GM12874 (cell line): ENCODE measurements at regions not wholly inside any gene's neighbourhood (a gene's known extent, or its start where the extent isn't known, plus 50 kb on each side); places are given as distances from the start of the nearest gene placed in this dataset.
A peak's percentile ranks its signal among the peaks of the same experiment; 100 is the strongest.

Source experiments
- TF ChIP-seq, protein P1 (sequence below): IDR thresholded peaks from 2 replicates; pipeline ENCODE4 v1.5.1; 2011; ENCODE audit warnings: low read depth, mild to moderate bottlenecking, control low read depth, low read length, moderate library complexity; ENCODE audit not compliant: insufficient read depth

- TF ChIP-seq, protein P1, sequence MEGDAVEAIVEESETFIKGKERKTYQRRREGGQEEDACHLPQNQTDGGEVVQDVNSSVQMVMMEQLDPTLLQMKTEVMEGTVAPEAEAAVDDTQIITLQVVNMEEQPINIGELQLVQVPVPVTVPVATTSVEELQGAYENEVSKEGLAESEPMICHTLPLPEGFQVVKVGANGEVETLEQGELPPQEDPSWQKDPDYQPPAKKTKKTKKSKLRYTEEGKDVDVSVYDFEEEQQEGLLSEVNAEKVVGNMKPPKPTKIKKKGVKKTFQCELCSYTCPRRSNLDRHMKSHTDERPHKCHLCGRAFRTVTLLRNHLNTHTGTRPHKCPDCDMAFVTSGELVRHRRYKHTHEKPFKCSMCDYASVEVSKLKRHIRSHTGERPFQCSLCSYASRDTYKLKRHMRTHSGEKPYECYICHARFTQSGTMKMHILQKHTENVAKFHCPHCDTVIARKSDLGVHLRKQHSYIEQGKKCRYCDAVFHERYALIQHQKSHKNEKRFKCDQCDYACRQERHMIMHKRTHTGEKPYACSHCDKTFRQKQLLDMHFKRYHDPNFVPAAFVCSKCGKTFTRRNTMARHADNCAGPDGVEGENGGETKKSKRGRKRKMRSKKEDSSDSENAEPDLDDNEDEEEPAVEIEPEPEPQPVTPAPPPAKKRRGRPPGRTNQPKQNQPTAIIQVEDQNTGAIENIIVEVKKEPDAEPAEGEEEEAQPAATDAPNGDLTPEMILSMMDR: no peak
Observed at GRCh38 chr9:14435871-14436270, 121.9 kb upstream of the NFIB start.

GRCh38 chr9:14434971-14435718, 121.2 kb upstream of the NFIB start:
- TF ChIP-seq, protein P1: no peak

- TF ChIP-seq, protein P1: no peak
Observed at GRCh38 chr9:14434158-14434504, 120.2 kb upstream of the NFIB start.

- TF ChIP-seq, protein P1: no peak
Observed at GRCh38 chr9:14433351-14434157, 119.6 kb upstream of the NFIB start.

DNA sequence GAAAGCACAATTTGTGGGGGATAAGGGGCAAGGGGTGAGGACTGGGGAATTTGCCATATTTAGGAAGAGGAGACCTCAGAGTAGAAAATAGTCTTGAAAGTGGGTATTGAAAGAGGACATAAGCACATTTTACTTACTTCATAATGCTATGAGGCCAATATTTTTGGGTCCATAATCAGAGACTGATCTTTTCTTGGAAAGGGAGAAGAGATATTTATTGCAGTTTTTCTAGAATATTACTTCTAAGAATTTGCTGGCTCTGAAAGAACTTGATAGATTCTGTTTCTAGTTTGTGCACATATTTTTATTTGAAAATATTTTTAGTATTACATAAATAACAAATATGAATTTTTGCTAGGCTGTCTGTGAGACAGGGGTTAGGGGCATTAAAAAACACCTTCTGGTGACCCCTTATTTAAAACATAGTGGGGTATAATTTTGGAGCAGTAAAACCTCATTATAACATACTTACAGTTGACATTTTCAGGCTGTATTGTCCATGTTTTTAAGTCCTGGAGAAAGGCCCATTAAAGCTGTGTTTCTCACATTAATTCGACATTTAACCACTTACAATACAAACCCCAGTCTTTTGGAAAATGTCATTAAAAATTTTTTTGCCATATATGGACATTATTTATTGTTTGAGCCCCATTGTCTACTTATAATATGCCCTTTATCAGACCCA, 118.9 kb upstream of the NFIB start:
- TF ChIP-seq, protein P1: no peak

DNA sequence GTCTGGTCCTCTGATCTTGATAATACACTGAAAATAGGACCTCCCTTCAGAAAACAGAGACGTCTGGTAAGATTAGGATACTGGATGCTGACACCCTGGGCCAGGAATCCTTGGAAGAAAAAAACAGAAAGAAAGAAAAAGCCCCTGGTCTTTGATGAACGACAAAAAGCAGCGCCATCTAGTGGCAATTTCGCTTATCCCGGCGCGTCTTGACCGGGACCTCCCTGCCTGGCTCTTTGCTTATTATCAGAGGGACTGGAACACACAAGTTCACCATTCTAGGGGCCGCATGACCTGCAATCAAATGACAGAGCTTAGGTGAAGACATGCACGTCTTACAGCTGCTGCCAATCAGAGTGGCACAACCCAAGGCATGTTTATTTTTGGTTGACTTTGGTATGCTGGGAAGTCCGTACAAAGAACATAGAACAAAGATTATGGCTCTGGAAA, 114.9 kb upstream of the NFIB start:
- TF ChIP-seq, protein P1: peak; percentile 74

DNA sequence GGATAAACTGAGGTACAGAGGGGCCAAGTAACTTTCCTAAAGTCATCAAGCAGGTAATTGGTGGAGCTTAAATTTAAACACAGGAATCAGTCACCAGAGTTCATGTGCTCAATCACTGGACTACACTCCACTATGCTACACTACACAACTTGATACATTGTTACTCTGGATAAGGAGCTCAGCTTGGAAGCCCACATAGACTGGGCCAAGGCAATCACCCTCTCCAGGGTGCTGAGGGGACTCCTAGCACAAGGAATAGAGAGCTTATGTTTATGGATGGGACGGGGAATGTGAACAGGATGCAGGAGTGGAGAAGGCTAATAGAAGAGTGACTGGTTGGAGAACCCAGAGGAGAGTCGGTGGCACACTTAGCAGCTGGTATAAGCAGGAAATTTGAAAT, 113.5 kb upstream of the NFIB start:
- TF ChIP-seq, protein P1: no peak
